ENCODE measurements at regions not wholly inside any gene's neighbourhood (a gene's known extent, or its start where the extent isn't known, plus 50 kb on each side); places are given as distances from the start of the nearest gene placed in this dataset.

DNA sequence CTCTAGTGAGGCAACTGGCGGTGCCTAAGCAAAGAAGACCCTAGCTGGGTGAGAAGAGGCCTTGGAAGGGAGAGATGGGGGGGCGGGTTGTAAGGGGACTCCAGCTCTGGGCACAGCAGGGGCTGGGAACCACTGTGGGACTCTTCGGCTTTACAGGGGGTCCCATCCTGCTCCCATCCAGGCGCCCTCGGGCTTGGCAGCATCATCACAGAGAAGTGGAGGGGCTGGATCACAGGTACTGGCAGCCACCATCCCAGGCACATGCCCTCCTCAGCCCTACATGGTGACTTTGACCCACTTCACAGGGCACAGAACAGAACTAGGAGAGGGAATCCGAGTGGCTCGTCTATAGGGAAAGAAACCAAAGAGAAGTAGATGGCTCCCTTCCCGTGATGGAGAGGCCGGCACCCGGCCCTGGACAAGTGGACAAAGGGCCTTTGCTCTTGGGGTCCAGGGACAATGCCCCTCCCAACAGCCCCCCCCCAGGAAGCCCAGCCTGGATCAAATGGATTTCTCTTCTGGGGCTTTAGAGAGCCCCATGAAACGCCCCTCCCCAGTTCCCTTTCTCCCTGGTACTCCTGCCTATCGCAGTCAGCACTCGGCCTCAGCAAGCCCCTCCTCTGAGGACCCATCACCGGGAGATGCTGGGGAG, 54.0 kb upstream of the ECE1 start:
- TF ChIP-seq EZH2 (IDR thresholded peaks at IDR 0.05; ENCODE audit: borderline replicate concordance, low read depth, low read length) = no peak
- TF ChIP-seq KLF1 (tag; IDR thresholded peaks at IDR 0.05) = no peak

All from K562 (cell line).